Activated T-helper 2 cell treated with anti-CD3 and anti-CD28 coated beads, Interferon-gamma antibody, Interleukin-2, Interleukin-4, amounts not matched to agents 10 μg/mL and 5 μg/mL and 100 μg/mL, durations not matched to agents 14 hours and 24 hours and 36 hours (primary cell): ENCODE measurements at regions not wholly inside any gene's neighbourhood (a gene's known extent, or its start where the extent isn't known, plus 50 kb on each side); places are given as distances from the start of the nearest gene placed in this dataset.
"Not testable (repeated sequence)": the region's sequence is repeated elsewhere in the genome, so short reads cannot be mapped to it uniquely, and the experiment has no call there.

ENCODE experiments used
- DNase-seq: peaks from one replicate; pipeline ENCODE4 v3.0.0; 2021; ENCODE audit warnings: low spot score
- H3K27ac Mint-ChIP-seq: one replicate; pipeline ENCODE4 v1.8.0; 2021; ENCODE audit warnings: mixed read lengths
- H3K27me3 Mint-ChIP-seq: one replicate; pipeline ENCODE4 v1.8.0; 2021; ENCODE audit warnings: low read depth, mixed read lengths
- H3K36me3 Mint-ChIP-seq: one replicate; pipeline ENCODE4 v1.8.0; 2021; ENCODE audit warnings: low read depth, mixed read lengths
- H3K4me1 Mint-ChIP-seq: one replicate; pipeline ENCODE4 v1.8.0; 2021; ENCODE audit warnings: low read depth, mixed read lengths
- H3K4me3 Mint-ChIP-seq: one replicate; pipeline ENCODE4 v1.8.0; 2021; ENCODE audit warnings: low read depth, mild to moderate bottlenecking, moderate library complexity, mixed read lengths
- H3K9me3 Mint-ChIP-seq: one replicate; pipeline ENCODE4 v1.8.0; 2021; ENCODE audit warnings: mixed read lengths
- intact Hi-C: fragments of 100-400 bp; cut with micrococcal nuclease; formaldehyde crosslinking; loops from one replicate; pipeline ENCODE4 v1.15.1; 2023

DNA sequence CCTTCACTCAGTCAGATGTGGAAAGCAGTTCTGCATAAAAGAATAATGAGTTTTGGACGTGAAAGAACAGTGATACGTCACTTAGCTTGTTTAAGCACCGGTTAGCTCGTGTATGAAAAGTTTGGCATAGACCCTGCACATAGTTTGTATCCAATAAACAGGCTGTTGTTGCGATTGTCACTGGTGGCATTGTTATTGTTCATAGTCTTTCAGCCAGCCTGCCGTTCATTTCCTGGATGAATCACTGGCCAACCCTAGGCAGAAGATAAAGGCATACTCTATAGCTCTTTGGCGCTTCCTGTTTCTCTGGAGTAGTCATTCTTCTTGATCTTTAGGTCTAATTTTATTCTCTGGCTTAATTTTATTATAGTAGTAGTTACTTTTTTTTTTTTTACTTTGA, 57.8 kb upstream of the ANKRD30A start:
- H3K27me3 Mint-ChIP-seq, result no peaks in the 10 kb centered on the region
- peaks cover 48% of the 10 kb centered on the region for H3K9me3 Mint-ChIP-seq
- no peak overlapping the region for H3K27ac Mint-ChIP-seq
- no peaks in the 10 kb centered on the region for H3K36me3 Mint-ChIP-seq
- no peak overlapping the region for H3K4me3 Mint-ChIP-seq
- no peaks in the 10 kb centered on the region for H3K4me1 Mint-ChIP-seq
- DNase-seq, result no peak
- intact Hi-C loops, result no loop called here

GRCh38 chr10:37062296-37062695, 63.1 kb upstream of the ANKRD30A start:
- H3K27me3 Mint-ChIP-seq, H3K27ac Mint-ChIP-seq, intact Hi-C loops, H3K4me3 Mint-ChIP-seq, DNase-seq, H3K36me3 Mint-ChIP-seq, H3K4me1 Mint-ChIP-seq: not testable (repeated sequence)
- peaks cover 39% of the 10 kb centered on the region for H3K9me3 Mint-ChIP-seq

- intact Hi-C loops, result no loop called here
- Mint-ChIP-seq H3K27me3 (no peaks in the 10 kb centered on the region), H3K36me3 (no peaks in the 10 kb centered on the region), H3K4me1 (no peaks in the 10 kb centered on the region), H3K27ac (no peak overlapping the region), H3K4me3 (no peak overlapping the region), H3K9me3 (peaks cover 44% of the 10 kb centered on the region)
- DNase-seq, result no peak
These were observed 68.1 kb upstream of the ANKRD30A start for GRCh38 chr10:37057261-37057660.

- H3K27me3 Mint-ChIP-seq, result no peaks in the 10 kb centered on the region
- H3K4me3 Mint-ChIP-seq, result no peak overlapping the region
- intact Hi-C loops, result no loop called here
- H3K36me3 Mint-ChIP-seq, result no peaks in the 10 kb centered on the region
- H3K27ac Mint-ChIP-seq, result no peak overlapping the region
- DNase-seq, result no peak
- peaks cover 58% of the 10 kb centered on the region for H3K9me3 Mint-ChIP-seq
- no peaks in the 10 kb centered on the region for H3K4me1 Mint-ChIP-seq
These were observed 71.9 kb upstream of the ANKRD30A start for GRCh38 chr10:37053476-37053875.

- H3K9me3 Mint-ChIP-seq, result peaks cover 55% of the 10 kb centered on the region
- DNase-seq, H3K27me3 Mint-ChIP-seq, H3K4me3 Mint-ChIP-seq, H3K4me1 Mint-ChIP-seq, H3K27ac Mint-ChIP-seq, intact Hi-C loops, H3K36me3 Mint-ChIP-seq: not testable (repeated sequence)
These were observed 75.4 kb upstream of the ANKRD30A start for GRCh38 chr10:37049982-37050381.

GRCh38 chr10:37044319-37044718, 81.1 kb upstream of the ANKRD30A start:
- H3K4me3 Mint-ChIP-seq, H3K4me1 Mint-ChIP-seq, DNase-seq, H3K27ac Mint-ChIP-seq, H3K27me3 Mint-ChIP-seq, intact Hi-C loops, H3K36me3 Mint-ChIP-seq: not testable (repeated sequence)
- peaks cover 33% of the 10 kb centered on the region for H3K9me3 Mint-ChIP-seq

DNA sequence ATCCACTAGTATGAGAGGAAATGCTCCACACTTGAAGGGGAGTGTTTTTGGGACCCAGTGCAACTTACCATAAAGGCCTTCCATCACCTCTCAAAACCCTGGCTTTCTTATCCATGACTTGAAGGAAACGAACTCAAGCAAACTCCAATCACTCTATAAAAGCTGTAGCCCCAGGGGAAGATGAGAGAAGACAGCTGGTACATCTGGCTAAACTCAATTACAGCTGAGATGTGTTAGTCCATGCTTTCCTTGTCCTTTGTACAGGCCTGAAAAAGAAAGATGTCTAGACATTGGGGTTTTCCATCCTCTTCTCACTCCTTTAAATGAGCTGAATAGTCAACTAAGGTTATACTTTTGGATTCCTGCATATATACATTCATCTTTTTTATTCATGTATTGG, 89.5 kb upstream of the ANKRD30A start:
- H3K4me3 Mint-ChIP-seq, result no peak overlapping the region
- H3K27ac Mint-ChIP-seq, result no peak overlapping the region
- DNase-seq, result no peak
- intact Hi-C loops, result no loop called here
- no peaks in the 10 kb centered on the region for H3K36me3 Mint-ChIP-seq
- H3K27me3 Mint-ChIP-seq, result no peaks in the 10 kb centered on the region
- peaks cover 36% of the 10 kb centered on the region for H3K9me3 Mint-ChIP-seq
- H3K4me1 Mint-ChIP-seq, result no peaks in the 10 kb centered on the region

GRCh38 chr10:37015498-37015897, 109.9 kb upstream of the ANKRD30A start:
- H3K4me1 Mint-ChIP-seq, result no peaks in the 10 kb centered on the region
- no peaks in the 10 kb centered on the region for H3K36me3 Mint-ChIP-seq
- no peak for DNase-seq
- peaks cover 60% of the 10 kb centered on the region for H3K9me3 Mint-ChIP-seq
- no peaks in the 10 kb centered on the region for H3K27me3 Mint-ChIP-seq
- no peak overlapping the region for H3K27ac Mint-ChIP-seq
- H3K4me3 Mint-ChIP-seq, result no peak overlapping the region
- intact Hi-C loops, result no loop called here

DNA sequence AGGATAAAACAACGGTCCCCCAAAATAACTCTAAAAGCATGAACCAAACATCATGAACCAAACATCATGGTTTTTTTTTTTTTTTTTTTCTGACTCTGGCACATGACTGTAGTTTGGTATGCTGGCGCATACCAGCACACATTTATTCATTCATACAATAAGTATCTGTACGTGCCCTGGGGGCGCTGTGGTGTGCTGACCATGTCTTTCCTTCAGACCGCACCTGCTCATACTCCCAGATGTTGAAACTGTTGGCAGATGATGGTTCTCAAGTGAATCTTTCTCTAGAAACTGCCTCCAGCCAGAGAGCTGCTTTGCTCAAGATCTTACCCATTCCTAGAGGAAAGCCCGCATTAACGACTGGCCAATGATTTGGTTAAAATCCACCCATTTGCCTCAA, 114.7 kb upstream of the ANKRD30A start:
- H3K27ac Mint-ChIP-seq, result no peak overlapping the region
- H3K9me3 Mint-ChIP-seq, result peaks cover 37% of the 10 kb centered on the region
- no peak overlapping the region for H3K4me3 Mint-ChIP-seq
- no peaks in the 10 kb centered on the region for H3K4me1 Mint-ChIP-seq
- H3K27me3 Mint-ChIP-seq, result no peaks in the 10 kb centered on the region
- intact Hi-C loops, result no loop called here
- no peak for DNase-seq
- H3K36me3 Mint-ChIP-seq, result no peaks in the 10 kb centered on the region

- H3K27ac Mint-ChIP-seq, intact Hi-C loops, H3K4me1 Mint-ChIP-seq, H3K27me3 Mint-ChIP-seq, DNase-seq, H3K36me3 Mint-ChIP-seq, H3K4me3 Mint-ChIP-seq: not testable (repeated sequence)
- peaks cover 35% of the 10 kb centered on the region for H3K9me3 Mint-ChIP-seq
These were observed 117.1 kb upstream of the ANKRD30A start for GRCh38 chr10:37008276-37008675.

- Mint-ChIP-seq H3K4me3 (no peak overlapping the region), H3K9me3 (peaks cover 23% of the 10 kb centered on the region), H3K27ac (no peak overlapping the region), H3K27me3 (no peaks in the 10 kb centered on the region), H3K4me1 (no peaks in the 10 kb centered on the region), H3K36me3 (no peaks in the 10 kb centered on the region)
- no peak for DNase-seq
- intact Hi-C loops, result no loop called here
These were observed 122.3 kb upstream of the ANKRD30A start for GRCh38 chr10:37003126-37003525.

DNA sequence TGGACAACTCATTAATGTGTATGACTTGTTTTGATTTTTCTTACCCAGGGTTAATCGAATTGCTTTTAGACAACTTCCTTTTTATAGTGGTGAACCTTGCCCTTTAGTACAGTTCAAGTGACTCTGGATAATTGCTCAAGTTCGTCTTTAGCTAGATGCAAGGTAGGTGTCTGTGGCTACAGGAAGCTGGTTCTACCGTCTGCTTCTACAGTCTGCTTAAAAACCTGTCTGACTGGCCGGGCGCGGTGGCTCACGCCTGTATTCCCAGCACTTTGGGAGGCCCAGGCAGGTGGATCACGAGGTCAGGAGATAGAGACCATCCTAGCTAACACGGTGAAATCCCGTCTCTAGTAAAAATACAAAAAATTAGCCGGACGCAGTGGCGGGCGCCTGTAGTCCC, 129.6 kb upstream of the ANKRD30A start:
- H3K27ac Mint-ChIP-seq, DNase-seq, intact Hi-C loops, H3K27me3 Mint-ChIP-seq, H3K4me1 Mint-ChIP-seq, H3K36me3 Mint-ChIP-seq, H3K4me3 Mint-ChIP-seq: not testable (repeated sequence)
- peaks cover 28% of the 10 kb centered on the region for H3K9me3 Mint-ChIP-seq

DNA sequence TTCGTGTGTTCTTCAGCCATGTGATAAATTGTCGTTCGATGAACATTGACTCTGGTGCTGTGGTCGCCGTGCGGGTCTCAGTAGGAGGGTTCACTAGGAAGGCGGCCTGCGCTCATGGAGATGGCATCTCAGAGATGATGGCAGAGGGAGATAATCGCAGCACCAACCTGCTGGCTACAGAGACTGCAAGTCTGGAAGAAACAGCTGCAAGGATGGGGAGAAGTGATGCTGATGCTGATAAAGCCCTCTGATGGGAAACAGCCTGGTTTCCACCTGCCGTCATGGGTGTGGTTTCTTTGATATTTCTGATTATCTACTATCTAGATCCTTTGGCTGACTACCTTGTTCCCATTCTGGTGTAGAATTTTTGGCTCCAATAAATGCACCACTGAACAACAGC, 130.5 kb upstream of the ANKRD30A start:
- no peak overlapping the region for H3K4me3 Mint-ChIP-seq
- H3K27ac Mint-ChIP-seq, result no peak overlapping the region
- no peaks in the 10 kb centered on the region for H3K27me3 Mint-ChIP-seq
- DNase-seq, result no peak
- H3K9me3 Mint-ChIP-seq, result peaks cover 31% of the 10 kb centered on the region
- intact Hi-C loops, result no loop called here
- H3K4me1 Mint-ChIP-seq, result no peaks in the 10 kb centered on the region
- no peaks in the 10 kb centered on the region for H3K36me3 Mint-ChIP-seq

DNA sequence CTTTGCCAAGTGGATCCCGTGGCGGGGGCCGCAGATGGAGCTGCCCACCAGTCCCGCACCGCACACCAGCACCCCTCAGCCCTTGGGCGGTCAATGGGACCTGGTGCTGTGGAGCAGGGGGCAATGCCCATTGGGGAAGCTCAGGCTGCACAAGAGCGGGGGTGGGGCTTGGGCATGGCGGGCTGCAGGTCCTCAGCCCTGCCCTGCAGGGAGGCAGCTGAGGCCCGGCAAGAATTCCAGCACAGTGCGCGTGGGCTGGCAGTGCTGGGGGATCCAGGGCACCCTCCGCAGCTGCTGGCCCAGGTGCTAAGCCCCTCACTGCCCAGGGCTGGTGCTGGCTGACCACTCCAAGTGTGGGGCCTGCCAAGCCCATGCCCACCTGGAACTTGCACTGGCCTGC, 136.2 kb upstream of the ANKRD30A start:
- intact Hi-C loops, result no loop called here
- H3K9me3 Mint-ChIP-seq, result peaks cover 46% of the 10 kb centered on the region
- no peak for DNase-seq
- H3K4me3 Mint-ChIP-seq, result no peak overlapping the region
- no peaks in the 10 kb centered on the region for H3K4me1 Mint-ChIP-seq
- H3K27ac Mint-ChIP-seq, result no peak overlapping the region
- H3K27me3 Mint-ChIP-seq, result no peaks in the 10 kb centered on the region
- no peaks in the 10 kb centered on the region for H3K36me3 Mint-ChIP-seq
